GM23338 (cell line): ENCODE measurements at regions not wholly inside any gene's neighbourhood (a gene's known extent, or its start where the extent isn't known, plus 50 kb on each side); places are given as distances from the start of the nearest gene placed in this dataset.

Experiments
- ATAC-seq: fragments of 200-7000 bp; cut with Tn5 transposase; 3 replicates; pipeline ENCODE4 v1.9.1; 2020
- DNase-seq: peaks from one replicate; pipeline ENCODE4 v3.0.0-alpha.2; 2015; ENCODE audit warnings: low spot score
- H2AFZ ChIP-seq: fragments of 200-600 bp; sonication (generic); 2 replicates; pipeline ENCODE4 v1.8.0; 2016; ENCODE audit warnings: antibody characterized with exemption, mild to moderate bottlenecking, moderate library complexity
- H3F3A ChIP-seq: fragments of 200-600 bp; sonication (generic); replicated peaks from 2 replicates; pipeline ENCODE4 v1.8.0; 2017; ENCODE audit warnings: antibody characterized with exemption, mixed run types, low read depth
- H3K27ac ChIP-seq: fragments of 200-600 bp; sonication (generic); 2 replicates; pipeline ENCODE4 v1.6.1; 2016; ENCODE audit warnings: low read depth
- H3K27me3 ChIP-seq: fragments of 200-600 bp; sonication (generic); 2 replicates; pipeline ENCODE4 v1.8.0; 2016; ENCODE audit warnings: mild to moderate bottlenecking, mixed run types, moderate library complexity; ENCODE audit not compliant: insufficient read depth
- H3K36me3 ChIP-seq: fragments of 200-600 bp; sonication (generic); 2 replicates; pipeline ENCODE4 v1.8.0; 2016; ENCODE audit warnings: mild to moderate bottlenecking; ENCODE audit not compliant: insufficient read depth
- H3K4me1 ChIP-seq: fragments of 200-600 bp; sonication (generic); 2 replicates; pipeline ENCODE4 v1.8.0; 2016; ENCODE audit warnings: mild to moderate bottlenecking, moderate library complexity; ENCODE audit not compliant: insufficient read depth
- H3K4me2 ChIP-seq: fragments of 200-600 bp; sonication (generic); 2 replicates; pipeline ENCODE4 v1.7.1; 2017; ENCODE audit warnings: mixed run types
- H3K4me3 ChIP-seq: fragments of 200-600 bp; sonication (generic); 2 replicates; pipeline ENCODE4 v1.6.1; 2016; ENCODE audit warnings: mixed run types
- H3K79me2 ChIP-seq: fragments of 200-600 bp; sonication (generic); replicated peaks from 2 replicates; pipeline ENCODE4 v1.8.0; 2017; ENCODE audit warnings: mild to moderate bottlenecking; ENCODE audit not compliant: insufficient read depth
- H3K9me2 ChIP-seq: fragments of 200-600 bp; sonication (generic); 2 replicates; pipeline ENCODE4 v1.8.0; 2017; ENCODE audit not compliant: insufficient read depth
- H4K20me1 ChIP-seq: fragments of 200-600 bp; sonication (generic); replicated peaks from 2 replicates; pipeline ENCODE4 v1.8.0; 2017; ENCODE audit warnings: mild to moderate bottlenecking; ENCODE audit not compliant: insufficient read depth
- H3K27ac Mint-ChIP-seq: 2 replicates; pipeline ENCODE4 v1.8.0; 2020; ENCODE audit warnings: inconsistent platforms, mild to moderate bottlenecking, moderate library complexity, mixed read lengths
- H3K27me3 Mint-ChIP-seq: 3 replicates; pipeline ENCODE4 v1.8.0; 2022; ENCODE audit warnings: low read depth, mild to moderate bottlenecking, moderate library complexity, mixed read lengths, inconsistent platforms; ENCODE audit not compliant: insufficient read depth, poor library complexity
- H3K36me3 Mint-ChIP-seq: 3 replicates; pipeline ENCODE4 v1.8.0; 2021; ENCODE audit warnings: low read depth, mild to moderate bottlenecking, inconsistent platforms, moderate library complexity, mixed read lengths
- H3K4me1 Mint-ChIP-seq: 3 replicates; pipeline ENCODE4 v1.8.0; 2020; ENCODE audit warnings: mild to moderate bottlenecking, inconsistent platforms, mixed read lengths
- H3K4me3 Mint-ChIP-seq: 3 replicates; pipeline ENCODE4 v1.8.0; 2021; ENCODE audit warnings: moderate library complexity, mild to moderate bottlenecking, inconsistent platforms, mixed read lengths
- H3K9me3 Mint-ChIP-seq: 3 replicates; pipeline ENCODE4 v1.8.0; 2020; ENCODE audit warnings: moderate library complexity, mild to moderate bottlenecking, inconsistent platforms, mixed read lengths
- CREB1 ChIP-seq: fragments of 250-450 bp; sonication (Bioruptor Pico); IDR thresholded peaks from 2 replicates; pipeline ENCODE4 v1.5.0; 2020; ENCODE audit warnings: low read depth, mild to moderate bottlenecking, moderate library complexity
- CTCF ChIP-seq, 2 experiments: fragments of 200-600 bp in 1 of 2; sonication (generic) in 1 of 2; conservative IDR thresholded peaks; 2 replicates each; pipeline versions ENCODE4 v1.5.1 to v1.6.1; 2016 to 2017; ENCODE audit warnings: antibody characterized with exemption in 2 of 2, low read depth in 2 of 2, mild to moderate bottlenecking in 2 of 2, moderate library complexity in 1 of 2
- EZH2phosphoT487 ChIP-seq: fragments of 200-600 bp; sonication (generic); IDR thresholded peaks from one replicate; pipeline ENCODE4 v1.8.1; 2018; ENCODE audit warnings: antibody characterized with exemption; ENCODE audit not compliant: unreplicated experiment
- JUNB ChIP-seq: IDR thresholded peaks from one replicate; pipeline ENCODE4 v1.6.1; 2016; ENCODE audit warnings: antibody characterized with exemption; ENCODE audit not compliant: unreplicated experiment
- NANOG ChIP-seq: IDR thresholded peaks from 2 replicates; pipeline ENCODE4 v1.6.1; 2016; ENCODE audit warnings: antibody characterized with exemption, borderline replicate concordance
- STAT1 ChIP-seq: IDR thresholded peaks from one replicate; pipeline ENCODE4 v1.6.1; 2016; ENCODE audit warnings: antibody characterized with exemption; ENCODE audit not compliant: unreplicated experiment
- ZNF114 ChIP-seq: fragments of 250-450 bp; sonication (Bioruptor Pico); IDR thresholded peaks from 2 replicates; pipeline ENCODE4 v1.5.0; 2020; ENCODE audit warnings: mild to moderate bottlenecking, moderate library complexity
- ZNF331 ChIP-seq: fragments of 250-450 bp; sonication (Bioruptor Pico); IDR thresholded peaks from 2 replicates; pipeline ENCODE4 v1.5.0; 2020; ENCODE audit warnings: low read depth, mild to moderate bottlenecking, moderate library complexity
- TF ChIP-seq, protein P1 (sequence below): IDR thresholded peaks from one replicate; pipeline ENCODE4 v1.6.1; 2018; ENCODE audit warnings: antibody characterized with exemption; ENCODE audit not compliant: unreplicated experiment

GRCh38 chrY:16627122-16627521, 1252.9 kb downstream of the CDY2B start:
- Mint-ChIP-seq H3K27me3 (no peaks in the 10 kb centered on the region), H3K4me3 (no peak overlapping the region), H3K9me3 (no peaks in the 10 kb centered on the region), H3K36me3 (no peaks in the 10 kb centered on the region), H3K27ac (no peak overlapping the region), H3K4me1 (no peaks in the 10 kb centered on the region)
- Histone ChIP-seq H3K27me3 (no peaks in the 10 kb centered on the region), H2AFZ (no peak overlapping the region), H3K36me3 (no peaks in the 10 kb centered on the region), H3K9me2 (no peaks in the 10 kb centered on the region), H3K4me1 (no peaks in the 10 kb centered on the region), H4K20me1 (no peaks in the 10 kb centered on the region), H3K27ac (no peak overlapping the region), H3F3A (no peaks in the 10 kb centered on the region), H3K4me3 (no peak overlapping the region), H3K79me2 (no peaks in the 10 kb centered on the region), H3K4me2 (no peak overlapping the region)
- ATAC-seq (no peak), DNase-seq (no peak)
- TF ChIP-seq ZNF331 (CRISPR knock-in tag): no peak
- TF ChIP-seq, protein P1, sequence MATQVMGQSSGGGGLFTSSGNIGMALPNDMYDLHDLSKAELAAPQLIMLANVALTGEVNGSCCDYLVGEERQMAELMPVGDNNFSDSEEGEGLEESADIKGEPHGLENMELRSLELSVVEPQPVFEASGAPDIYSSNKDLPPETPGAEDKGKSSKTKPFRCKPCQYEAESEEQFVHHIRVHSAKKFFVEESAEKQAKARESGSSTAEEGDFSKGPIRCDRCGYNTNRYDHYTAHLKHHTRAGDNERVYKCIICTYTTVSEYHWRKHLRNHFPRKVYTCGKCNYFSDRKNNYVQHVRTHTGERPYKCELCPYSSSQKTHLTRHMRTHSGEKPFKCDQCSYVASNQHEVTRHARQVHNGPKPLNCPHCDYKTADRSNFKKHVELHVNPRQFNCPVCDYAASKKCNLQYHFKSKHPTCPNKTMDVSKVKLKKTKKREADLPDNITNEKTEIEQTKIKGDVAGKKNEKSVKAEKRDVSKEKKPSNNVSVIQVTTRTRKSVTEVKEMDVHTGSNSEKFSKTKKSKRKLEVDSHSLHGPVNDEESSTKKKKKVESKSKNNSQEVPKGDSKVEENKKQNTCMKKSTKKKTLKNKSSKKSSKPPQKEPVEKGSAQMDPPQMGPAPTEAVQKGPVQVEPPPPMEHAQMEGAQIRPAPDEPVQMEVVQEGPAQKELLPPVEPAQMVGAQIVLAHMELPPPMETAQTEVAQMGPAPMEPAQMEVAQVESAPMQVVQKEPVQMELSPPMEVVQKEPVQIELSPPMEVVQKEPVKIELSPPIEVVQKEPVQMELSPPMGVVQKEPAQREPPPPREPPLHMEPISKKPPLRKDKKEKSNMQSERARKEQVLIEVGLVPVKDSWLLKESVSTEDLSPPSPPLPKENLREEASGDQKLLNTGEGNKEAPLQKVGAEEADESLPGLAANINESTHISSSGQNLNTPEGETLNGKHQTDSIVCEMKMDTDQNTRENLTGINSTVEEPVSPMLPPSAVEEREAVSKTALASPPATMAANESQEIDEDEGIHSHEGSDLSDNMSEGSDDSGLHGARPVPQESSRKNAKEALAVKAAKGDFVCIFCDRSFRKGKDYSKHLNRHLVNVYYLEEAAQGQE: no peak
- TF ChIP-seq JUNB: no peak
- no peak for TF ChIP-seq CTCF (conservative IDR thresholded peaks at IDR 0.05; ENCODE audit: low read depth in 2 of 2)
- TF ChIP-seq ZNF114 (CRISPR knock-in tag): no peak
- TF ChIP-seq NANOG: no peak
- no peak for TF ChIP-seq EZH2phosphoT487
- no peak for TF ChIP-seq CREB1 (CRISPR knock-in tag)

DNA sequence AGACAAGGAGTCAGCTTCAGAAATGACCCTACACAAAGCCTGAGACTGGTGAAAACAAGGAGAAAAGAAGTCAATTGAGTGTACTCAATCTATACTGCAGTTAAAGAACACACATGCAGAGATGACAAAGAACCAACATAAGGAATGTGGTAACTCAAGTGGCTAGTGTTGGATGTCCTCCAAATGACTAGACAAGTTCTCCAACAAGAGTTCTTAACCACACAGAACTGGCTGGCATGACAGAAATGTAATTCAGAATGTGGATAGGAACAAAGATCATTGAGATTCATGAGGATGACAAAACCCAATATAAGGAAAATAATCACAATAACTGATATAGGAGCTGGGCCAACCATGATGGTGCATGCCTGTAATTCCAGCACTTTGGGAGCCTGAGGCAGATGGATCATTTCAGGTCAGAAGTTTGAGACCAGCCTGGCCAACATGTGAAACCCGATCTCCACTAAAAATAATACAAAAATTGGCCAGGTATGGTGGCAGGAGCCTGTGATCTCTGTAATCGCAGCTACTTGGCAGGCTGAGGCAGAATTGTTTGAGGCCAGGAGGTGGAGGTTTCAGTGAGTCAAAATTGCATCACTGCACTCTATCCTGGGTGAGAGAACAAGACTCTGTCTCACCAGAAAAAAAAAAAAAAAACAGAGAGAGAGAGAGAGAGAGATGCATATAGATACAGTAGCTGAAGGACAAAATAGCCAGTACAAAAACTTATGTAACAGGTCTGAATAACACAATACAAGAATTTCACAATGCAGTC, 1263.6 kb downstream of the CDY2B start:
- no peak overlapping the region for H3K27ac ChIP-seq
- H3K4me2 ChIP-seq: no peak overlapping the region
- no peak overlapping the region for H2AFZ ChIP-seq
- TF ChIP-seq, protein P1: no peak
- TF ChIP-seq STAT1 (no peak), JUNB (no peak), ZNF114 (CRISPR knock-in tag) (no peak)
- ATAC-seq (no peak), DNase-seq (no peak)
- no peaks in the 10 kb centered on the region for H3K9me2 ChIP-seq
- Mint-ChIP-seq H3K27me3 (no peaks in the 10 kb centered on the region), H3K4me1 (peaks cover 5% of the 10 kb centered on the region; the same call in 1 of the 3 replicates), H3K36me3 (no peaks in the 10 kb centered on the region), H3K27ac (no peak overlapping the region), H3K4me3 (no peak overlapping the region), H3K9me3 (no peaks in the 10 kb centered on the region)
- no peaks in the 10 kb centered on the region for H3F3A ChIP-seq
- no peaks in the 10 kb centered on the region for H3K4me1 ChIP-seq
- no peaks in the 10 kb centered on the region for H3K79me2 ChIP-seq
- no peaks in the 10 kb centered on the region for H3K27me3 ChIP-seq
- H4K20me1 ChIP-seq: no peaks in the 10 kb centered on the region
- H3K36me3 ChIP-seq: no peaks in the 10 kb centered on the region
- no peak overlapping the region for H3K4me3 ChIP-seq
